GM18873 (cell line): ENCODE measurements at regions not wholly inside any gene's neighbourhood (a gene's known extent, or its start where the extent isn't known, plus 50 kb on each side); places are given as distances from the start of the nearest gene placed in this dataset.
"Not testable (repeated sequence)": the region's sequence is repeated elsewhere in the genome, so short reads cannot be mapped to it uniquely, and the experiment has no call there.

Experiments
- ATAC-seq: cut with Tn5 transposase; IDR thresholded peaks from one replicate; pipeline ENCODE4 v1.9.1; 2021; ENCODE audit warnings: mild to moderate bottlenecking, moderate library complexity, moderate number of reproducible peaks; ENCODE audit not compliant: unreplicated experiment, low FRiP score

DNA sequence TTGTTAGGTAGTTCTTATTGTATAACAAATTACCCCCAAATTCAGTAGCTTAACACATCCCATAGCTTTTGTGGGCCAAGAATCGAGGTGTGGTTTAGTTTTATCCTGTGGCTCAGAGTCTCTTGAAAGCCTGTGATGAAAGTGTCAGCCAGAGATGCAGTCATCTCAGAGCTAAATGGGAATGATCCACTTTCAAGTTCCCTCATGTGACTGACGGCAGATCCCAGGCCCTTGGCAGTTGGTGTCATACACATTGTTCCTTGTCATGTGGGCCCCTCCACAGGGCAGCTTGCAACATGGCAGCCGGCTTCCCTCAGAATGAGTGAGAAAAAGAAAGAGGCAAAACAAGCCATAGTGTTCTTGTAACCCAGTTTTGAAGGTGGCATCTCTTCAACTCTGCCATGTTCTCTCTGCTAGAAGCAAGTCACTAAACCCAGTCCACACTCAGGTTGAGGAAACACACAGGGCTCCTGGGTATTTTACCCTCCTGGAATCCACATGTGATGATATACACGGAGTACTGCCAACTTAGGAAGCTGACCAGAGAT is 153.1 kb upstream of the LRRC61 start:
- not testable (repeated sequence) for ATAC-seq

GRCh38 chr7:150183602-150184001 is 139.6 kb upstream of the LRRC61 start:
- ATAC-seq = not testable (repeated sequence)

- ATAC-seq = peak; percentile 93
Measured at GRCh38 chr7:150189963-150190362, 133.2 kb upstream of the LRRC61 start.

- not testable (repeated sequence) for ATAC-seq
Measured at GRCh38 chr7:150192541-150192940, 130.6 kb upstream of the LRRC61 start.

- not testable (repeated sequence) for ATAC-seq
Measured at GRCh38 chr7:150193866-150194265, 129.3 kb upstream of the LRRC61 start.
